IMR-90 (cell line): ENCODE measurements at regions not wholly inside any gene's neighbourhood (a gene's known extent, or its start where the extent isn't known, plus 50 kb on each side); places are given as distances from the start of the nearest gene placed in this dataset.

ENCODE experiments used
- ATAC-seq: fragments of 200-7000 bp; cut with Tn5 transposase; 2 replicates; pipeline ENCODE4 v1.9.1; 2020; ENCODE audit warnings: low read depth, mild to moderate bottlenecking, moderate library complexity
- BruUV-seq: library from RNA; stranded (reverse); fragments of 400-500 nt; replicated peaks from 2 replicates; lab custom pipeline; 2021; lab: Mats Ljungman, UMichigan
- CTCF ChIA-PET: fragments of 300-600 bp; formaldehyde crosslinking; extraction: SDS; loops from one replicate; lab custom pipeline; 2021; ENCODE audit warnings: antibody characterized with exemption; lab: Yijun Ruan, JAX
- POLR2A ChIA-PET: fragments of 300-600 bp; sonication (Branson Sonifier 250); formaldehyde crosslinking; loops from one replicate; lab custom pipeline; 2022; ENCODE audit warnings: antibody characterized with exemption; ENCODE audit not compliant: unreplicated experiment; lab: Charles Lee
- DNase-seq: peaks from one replicate; pipeline ENCODE4 v3.0.0; 2013
- H2AFZ ChIP-seq: replicated peaks from 2 replicates; pipeline ENCODE3; 2013; ENCODE audit warnings: low read length, mild to moderate bottlenecking; ENCODE audit not compliant: poor library complexity
- H2AK5ac ChIP-seq: 2 replicates; pipeline ENCODE4 v1.6.1; 2013; ENCODE audit warnings: low read depth, low read length, inconsistent platforms
- H2AK9ac ChIP-seq: replicated peaks from 2 replicates; pipeline ENCODE3; 2013; ENCODE audit warnings: mild to moderate bottlenecking, low read depth, low read length, moderate library complexity; ENCODE audit not compliant: poor library complexity
- H2BK120ac ChIP-seq: 2 replicates; pipeline ENCODE4 v1.6.1; 2013; ENCODE audit warnings: low read depth, low read length, inconsistent platforms
- H2BK15ac ChIP-seq: 3 replicates; pipeline ENCODE4 v1.6.1; 2013; ENCODE audit warnings: low read depth, low read length, inconsistent platforms
- H2BK20ac ChIP-seq: 2 replicates; pipeline ENCODE4 v1.6.1; 2013; ENCODE audit warnings: low read depth, mild to moderate bottlenecking, inconsistent platforms, low read length, moderate library complexity
- H2BK5ac ChIP-seq: 2 replicates; pipeline ENCODE4 v1.6.1; 2013; ENCODE audit warnings: mild to moderate bottlenecking, low read depth, low read length, inconsistent platforms; ENCODE audit not compliant: poor library complexity, severe bottlenecking
- H3K14ac ChIP-seq: replicated peaks from 2 replicates; pipeline ENCODE4 v1.6.1; 2013; ENCODE audit warnings: low read depth, low read length, inconsistent platforms
- H3K18ac ChIP-seq: 2 replicates; pipeline ENCODE4 v1.6.1; 2013; ENCODE audit warnings: low read depth, low read length, control low read depth
- H3K23ac ChIP-seq: 2 replicates; pipeline ENCODE4 v1.6.1; 2013; ENCODE audit warnings: low read depth, low read length, inconsistent platforms
- H3K27ac ChIP-seq: 2 replicates; pipeline ENCODE4 v1.5.1; 2013; ENCODE audit warnings: mild to moderate bottlenecking, control low read depth, low read length; ENCODE audit not compliant: insufficient read depth
- H3K27me3 ChIP-seq: 2 replicates; pipeline ENCODE4 v1.6.1; 2013; ENCODE audit warnings: low read length; ENCODE audit not compliant: control insufficient read depth, insufficient read depth
- H3K36me3 ChIP-seq: 2 replicates; pipeline ENCODE4 v1.6.1; 2013; ENCODE audit warnings: low read length, mixed read lengths; ENCODE audit not compliant: control insufficient read depth, insufficient read depth
- H3K4ac ChIP-seq: 2 replicates; pipeline ENCODE4 v1.6.1; 2013; ENCODE audit warnings: low read depth, low read length, inconsistent platforms
- H3K4me1 ChIP-seq: 2 replicates; pipeline ENCODE4 v1.6.1; 2013; ENCODE audit warnings: low read length, mixed read lengths; ENCODE audit not compliant: control insufficient read depth, insufficient read depth
- H3K4me2 ChIP-seq: 2 replicates; pipeline ENCODE4 v1.6.1; 2013; ENCODE audit warnings: low read depth, mild to moderate bottlenecking, control low read depth, low read length, moderate library complexity
- H3K4me3 ChIP-seq: 2 replicates; pipeline ENCODE4 v1.5.1; 2013; ENCODE audit warnings: low read depth, mild to moderate bottlenecking, control low read depth, low read length, moderate library complexity; ENCODE audit not compliant: insufficient read depth
- H3K56ac ChIP-seq: 2 replicates; pipeline ENCODE4 v1.6.1; 2013; ENCODE audit warnings: low read length, inconsistent platforms; ENCODE audit not compliant: insufficient read depth; ENCODE audit errors: extremely low read depth
- H3K79me1 ChIP-seq, 2 experiments: 2 replicates each; pipeline ENCODE4 v1.6.1; 2013; ENCODE audit warnings: low read length in 2 of 2, inconsistent platforms in 1 of 2, low read depth in 1 of 2
- H3K9ac ChIP-seq: 2 replicates; pipeline ENCODE4 v1.6.1; 2013; ENCODE audit warnings: low read depth, low read length, control low read depth
- H3K9me1 ChIP-seq: 2 replicates; pipeline ENCODE4 v1.6.1; 2013; ENCODE audit warnings: low read length, inconsistent platforms; ENCODE audit not compliant: insufficient read depth
- H3K9me3 ChIP-seq: 2 replicates; pipeline ENCODE4 v1.6.1; 2013; ENCODE audit warnings: low read length; ENCODE audit not compliant: control insufficient read depth, insufficient read depth
- H4K20me1 ChIP-seq: 2 replicates; pipeline ENCODE4 v1.6.1; 2013; ENCODE audit warnings: low read length, inconsistent platforms; ENCODE audit not compliant: insufficient read depth
- H4K5ac ChIP-seq: 2 replicates; pipeline ENCODE4 v1.6.1; 2013; ENCODE audit warnings: mild to moderate bottlenecking, low read depth, low read length, control low read depth
- H4K8ac ChIP-seq, 2 experiments: 2 replicates each; pipeline ENCODE4 v1.6.1; 2013; ENCODE audit warnings: low read depth in 2 of 2, low read length in 2 of 2, control low read depth in 1 of 2, inconsistent platforms in 1 of 2
- H4K91ac ChIP-seq: 2 replicates; pipeline ENCODE4 v1.6.1; 2013; ENCODE audit warnings: low read depth, low read length, inconsistent platforms; ENCODE audit not compliant: insufficient read depth
- CEBPB ChIP-seq: IDR thresholded peaks from 2 replicates; pipeline ENCODE4 v1.6.1; 2012; ENCODE audit warnings: low read depth, low read length, improper control_type of control experiment
- CTCF ChIP-seq: conservative IDR thresholded peaks from 2 replicates; pipeline ENCODE4 v1.5.1; 2012; ENCODE audit warnings: mild to moderate bottlenecking, low read depth, low read length, improper control_type of control experiment
- MXI1 ChIP-seq: IDR thresholded peaks from 2 replicates; pipeline ENCODE4 v1.6.1; 2012; ENCODE audit warnings: low read depth, mild to moderate bottlenecking, low read length, moderate library complexity, borderline replicate concordance
- RCOR1 ChIP-seq: IDR thresholded peaks from 2 replicates; pipeline ENCODE4 v1.6.1; 2012; ENCODE audit warnings: mild to moderate bottlenecking, low read length, improper control_type of control experiment; ENCODE audit not compliant: insufficient replicate concordance
- USF2 ChIP-seq: fragments of 150-350 bp; IDR thresholded peaks from 2 replicates; pipeline ENCODE4 v1.6.1; 2017; ENCODE audit warnings: mild to moderate bottlenecking, antibody characterized with exemption, low read length, low read depth
- WGBS, 2 experiments: methylation state at CpG; one replicate each; pipeline versions ENCODE4 v1.1.5 to v1.1.7; 2013; ENCODE audit warnings: missing lambda C conversion rate in 2 of 2; ENCODE audit not compliant: insufficient read length in 1 of 2; ENCODE audit errors: extremely low coverage in 2 of 2; 5-methylcytosine and 5-hydroxymethylcytosine counted together
- dilution Hi-C: fragments of 300-500 bp; cut with HindIII; formaldehyde crosslinking; loops from one replicate; pipeline ENCODE4 v1.14.3; 2018; ENCODE audit warnings: low sequenced_read_pairs; ENCODE audit not compliant: unreplicated experiment
- in situ Hi-C: fragments of 300-500 bp; cut with MboI; formaldehyde crosslinking; loops from 3 replicates; pipeline ENCODE4 v1.14.3; 2019; ENCODE audit warnings: low sequenced_read_pairs, inconsistent platforms, mixed read lengths
- intact Hi-C: fragments of 100-400 bp; cut with micrococcal nuclease; formaldehyde crosslinking; loops from 2 replicates; pipeline ENCODE4 v1.10.0; 2022

GRCh38 chr4:132958457-132959263, 190.4 kb upstream of the PCDH10 start:
- no peak for ATAC-seq
- in situ Hi-C loops: no loop called here
- no peak overlapping the region for H2AFZ ChIP-seq

More at GRCh38 chr4:132958457-132959263, 190.4 kb upstream of the PCDH10 start:
- H3K27ac ChIP-seq: no peak overlapping the region
- no peak overlapping the region for H3K18ac ChIP-seq
- peaks cover 17% of the 10 kb centered on the region for H3K9me3 ChIP-seq
- no peak overlapping the region for H3K4ac ChIP-seq
- 62% methylated on average over 2 of the region's 8 CpGs; no CpG with 5 or more reads in 1 of the 2 experiments for WGBS, 2 experiments
- H3K79me1 ChIP-seq: no peaks in the 10 kb centered on the region
- H3K23ac ChIP-seq: no peak overlapping the region
- ChIA-PET POLR2A (no interaction called here), CTCF (no interaction called here)
- TF ChIP-seq USF2 (no peak), CTCF (no peak), MXI1 (no peak), CEBPB (no peak), RCOR1 (no peak)
- no peak for DNase-seq
- no peak overlapping the region for H2AK5ac ChIP-seq
- no peaks in the 10 kb centered on the region for H3K27me3 ChIP-seq
- H3K4me1 ChIP-seq: no peaks in the 10 kb centered on the region
- H2BK120ac ChIP-seq: no peak overlapping the region
- H3K56ac ChIP-seq: no peak overlapping the region
- BruUV-seq: no TSS peak
- H2BK20ac ChIP-seq: no peak overlapping the region
- no peak overlapping the region for H4K5ac ChIP-seq
- intact Hi-C loops (no loop called here), dilution Hi-C loops (no loop called here)
- no peaks in the 10 kb centered on the region for H3K36me3 ChIP-seq
- no peak overlapping the region for H2AK9ac ChIP-seq
- H3K4me3 ChIP-seq: no peak overlapping the region
- no peaks in the 10 kb centered on the region for H4K20me1 ChIP-seq
- H3K14ac ChIP-seq: no peak overlapping the region
- no peak overlapping the region for H3K9ac ChIP-seq
- no peak overlapping the region for H2BK15ac ChIP-seq
- no peak overlapping the region for H2BK5ac ChIP-seq
- H4K8ac ChIP-seq: no peak overlapping the region
- no peak overlapping the region for H3K4me2 ChIP-seq
- no peak overlapping the region for H4K91ac ChIP-seq
- no peaks in the 10 kb centered on the region for H3K9me1 ChIP-seq
